ENCODE measurements at regions not wholly inside any gene's neighbourhood (a gene's known extent, or its start where the extent isn't known, plus 50 kb on each side); places are given as distances from the start of the nearest gene placed in this dataset.
"Not testable (repeated sequence)": the region's sequence is repeated elsewhere in the genome, so short reads cannot be mapped to it uniquely, and the experiment has no call there.

GRCh38 chr7:65141894-65142293 is 135.4 kb upstream of the ERV3-1 start:
- H3K4me1 ChIP-seq (ENCODE audit: low read depth); intact Hi-C loops (cut with DNase I, micrococcal nuclease); H3K36me3 ChIP-seq (ENCODE audit: low read depth); ATAC-seq; H3K4me3 ChIP-seq; DNase-seq; H3K9me3 ChIP-seq: not testable (repeated sequence)

- H3K36me3 ChIP-seq (ENCODE audit: low read depth); intact Hi-C loops (cut with DNase I, micrococcal nuclease); H3K9me3 ChIP-seq; H3K4me1 ChIP-seq (ENCODE audit: low read depth); ATAC-seq; H3K4me3 ChIP-seq: not testable (repeated sequence)
- peak in 2 of 3 donors; percentile 15 to 31 for DNase-seq
These were observed 134.9 kb upstream of the ERV3-1 start for GRCh38 chr7:65141405-65141778.

- DNase-seq; H3K9me3 ChIP-seq; H3K4me1 ChIP-seq (ENCODE audit: low read depth); H3K4me3 ChIP-seq; intact Hi-C loops (cut with DNase I, micrococcal nuclease); ATAC-seq; H3K36me3 ChIP-seq (ENCODE audit: low read depth): not testable (repeated sequence)
These were observed 134.3 kb upstream of the ERV3-1 start for GRCh38 chr7:65140543-65141404.

GRCh38 chr7:65136850-65137249 is 130.4 kb upstream of the ERV3-1 start:
- intact Hi-C loops (cut with DNase I, micrococcal nuclease); H3K4me1 ChIP-seq (ENCODE audit: low read depth); ATAC-seq; H3K9me3 ChIP-seq; H3K36me3 ChIP-seq (ENCODE audit: low read depth); H3K4me3 ChIP-seq; DNase-seq: not testable (repeated sequence)

GRCh38 chr7:65133087-65133486 is 126.6 kb upstream of the ERV3-1 start:
- H3K4me1 ChIP-seq (ENCODE audit: low read depth); H3K36me3 ChIP-seq (ENCODE audit: low read depth); ATAC-seq; H3K4me3 ChIP-seq; intact Hi-C loops (cut with DNase I, micrococcal nuclease); H3K9me3 ChIP-seq; DNase-seq: not testable (repeated sequence)

GRCh38 chr7:65132256-65132655 is 125.8 kb upstream of the ERV3-1 start:
- ATAC-seq; H3K4me1 ChIP-seq (ENCODE audit: low read depth); H3K36me3 ChIP-seq (ENCODE audit: low read depth); H3K4me3 ChIP-seq; intact Hi-C loops (cut with DNase I, micrococcal nuclease); DNase-seq; H3K9me3 ChIP-seq: not testable (repeated sequence)

- H3K36me3 ChIP-seq (ENCODE audit: low read depth); H3K4me3 ChIP-seq; intact Hi-C loops (cut with DNase I, micrococcal nuclease); ATAC-seq; H3K9me3 ChIP-seq; H3K4me1 ChIP-seq (ENCODE audit: low read depth); DNase-seq: not testable (repeated sequence)
These were observed 120.9 kb upstream of the ERV3-1 start for GRCh38 chr7:65127364-65127763.

GRCh38 chr7:65124600-65124999 is 118.1 kb upstream of the ERV3-1 start:
- not testable (repeated sequence) for ATAC-seq, H3K4me3 ChIP-seq, H3K9me3 ChIP-seq

GRCh38 chr7:65105650-65106203 is 99.2 kb upstream of the ERV3-1 start:
- H3K4me1 ChIP-seq (ENCODE audit: low read depth); ATAC-seq; H3K4me3 ChIP-seq; intact Hi-C loops (cut with DNase I, micrococcal nuclease); H3K9me3 ChIP-seq; H3K36me3 ChIP-seq (ENCODE audit: low read depth); DNase-seq: not testable (repeated sequence)

More at GRCh38 chr7:65124600-65124999, 118.1 kb upstream of the ERV3-1 start:
- intact Hi-C loops (cut with DNase I, micrococcal nuclease); DNase-seq; H3K36me3 ChIP-seq (ENCODE audit: low read depth); H3K4me1 ChIP-seq (ENCODE audit: low read depth): not testable (repeated sequence)

GRCh38 chr7:65100499-65100898 is 94.0 kb upstream of the ERV3-1 start:
- H3K36me3 ChIP-seq (ENCODE audit: low read depth); H3K4me1 ChIP-seq (ENCODE audit: low read depth); H3K9me3 ChIP-seq; H3K4me3 ChIP-seq; intact Hi-C loops (cut with DNase I, micrococcal nuclease): not testable (repeated sequence)
- peak in 1 of 3 donors; percentile 4 for DNase-seq
- peak; percentile 43 for ATAC-seq

GRCh38 chr7:65081669-65082055 is 75.2 kb upstream of the ERV3-1 start:
- H3K4me1 ChIP-seq (ENCODE audit: low read depth); intact Hi-C loops (cut with DNase I, micrococcal nuclease); H3K9me3 ChIP-seq; H3K4me3 ChIP-seq; ATAC-seq; H3K36me3 ChIP-seq (ENCODE audit: low read depth): not testable (repeated sequence)
- DNase-seq, result peak in 1 of 3 donors; percentile 5

- peak; percentile 96 to 97 (median 97) for DNase-seq
- H3K4me1 ChIP-seq (ENCODE audit: low read depth); intact Hi-C loops (cut with DNase I, micrococcal nuclease); H3K36me3 ChIP-seq (ENCODE audit: low read depth); H3K9me3 ChIP-seq: not testable (repeated sequence)
- H3K4me3 ChIP-seq, result peak overlapping the region; percentile 30
- peak; percentile 99 for ATAC-seq
These were observed 74.5 kb upstream of the ERV3-1 start for GRCh38 chr7:65080799-65081668.

- intact Hi-C loops (cut with DNase I, micrococcal nuclease); ATAC-seq; H3K36me3 ChIP-seq (ENCODE audit: low read depth); H3K4me1 ChIP-seq (ENCODE audit: low read depth); H3K9me3 ChIP-seq; H3K4me3 ChIP-seq; DNase-seq: not testable (repeated sequence)
These were observed 68.5 kb upstream of the ERV3-1 start for GRCh38 chr7:65074959-65075358.

- H3K36me3 ChIP-seq (ENCODE audit: low read depth); H3K4me1 ChIP-seq (ENCODE audit: low read depth); H3K4me3 ChIP-seq; H3K9me3 ChIP-seq; intact Hi-C loops (cut with DNase I, micrococcal nuclease); DNase-seq: not testable (repeated sequence)
- ATAC-seq, result peak; percentile 39
These were observed 66.7 kb upstream of the ERV3-1 start for GRCh38 chr7:65073160-65073559.
